NOMO-1 treated with DMSO at 0.1 percent for 48 hours (cell line): ENCODE measurements at regions not wholly inside any gene's neighbourhood (a gene's known extent, or its start where the extent isn't known, plus 50 kb on each side); places are given as distances from the start of the nearest gene placed in this dataset.

ENCODE experiments used
- DNase-seq: peaks from one replicate; lab custom pipeline; 2025; ENCODE audit not compliant: unreplicated experiment; lab: John Stamatoyannopoulos, UW

DNA sequence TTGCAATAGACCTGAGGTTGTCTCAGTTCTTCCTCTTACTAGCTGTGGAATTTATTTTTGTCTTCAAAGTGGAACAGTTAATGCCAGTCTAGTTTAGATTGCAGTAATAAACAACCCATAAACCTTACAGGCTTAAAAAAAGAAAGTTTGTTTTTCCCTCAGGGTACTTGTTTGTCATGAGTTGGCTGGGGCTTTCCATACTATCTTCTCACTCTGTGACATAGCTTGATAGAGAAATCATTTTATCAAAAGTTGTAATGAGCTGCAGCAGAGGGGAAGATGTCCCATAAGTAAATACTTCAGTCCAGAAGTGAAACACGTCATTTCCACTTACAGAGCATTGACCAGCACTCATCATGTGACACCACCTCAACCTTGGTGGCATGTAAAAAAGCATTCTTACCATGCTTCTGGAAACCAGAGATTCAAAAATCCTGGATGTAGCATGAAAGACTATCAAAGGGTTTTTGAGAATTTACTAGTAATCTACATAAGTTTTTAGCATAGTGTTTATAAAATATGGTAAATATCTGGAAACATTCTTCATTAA lies 62.8 kb upstream of the COL11A1 start:
- DNase-seq, result no peak

DNA sequence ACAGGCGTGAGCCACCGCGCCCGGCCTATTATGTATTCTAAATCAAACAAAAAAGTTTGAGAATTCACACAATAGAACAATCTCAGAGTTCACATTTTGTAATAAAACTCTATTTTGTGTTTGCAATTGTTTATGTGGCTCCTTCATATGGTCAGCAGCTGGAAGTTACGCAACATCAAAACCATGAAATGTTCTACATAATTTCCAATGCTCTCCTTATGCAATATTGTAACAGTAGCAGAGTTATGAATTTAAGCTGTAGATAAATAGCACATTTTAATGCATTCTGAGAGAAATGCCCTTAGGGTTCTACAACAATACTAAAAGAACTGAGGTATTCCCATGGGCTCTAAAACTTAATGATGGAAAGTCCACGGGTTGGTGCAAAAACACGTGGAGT lies 62.3 kb upstream of the COL11A1 start:
- DNase-seq, result peak; percentile 54

GRCh38 chr1:103162360-103162759 lies 54.0 kb upstream of the COL11A1 start:
- no peak for DNase-seq

- DNase-seq, result peak; percentile 40
These were observed 52.0 kb upstream of the COL11A1 start for GRCh38 chr1:103160281-103160680.
